Stomach (tissue), 8 donors: ENCODE measurements at regions not wholly inside any gene's neighbourhood (a gene's known extent, or its start where the extent isn't known, plus 50 kb on each side); places are given as distances from the start of the nearest gene placed in this dataset.

Experiments used
- DNase-seq, 2 donors: peaks; one replicate each; pipeline versions ENCODE4 v3.0.0 to v3.0.0-alpha.2; 2013 to 2019
- H3K27ac ChIP-seq, 5 donors: fragments of 200-600 bp in 4 of 5; sonication (generic) in 4 of 5; one replicate each; pipeline ENCODE4 v1.5.1; 2013 to 2019; ENCODE audit warnings: mild to moderate bottlenecking in 1 of 5, moderate library complexity in 1 of 5
- H3K27me3 ChIP-seq, 3 donors: fragments of 200-600 bp; sonication (generic); one replicate each; pipeline ENCODE4 v1.5.1; 2017 to 2019; ENCODE audit warnings: mixed run types in 1 of 3
- H3K36me3 ChIP-seq, 4 donors: fragments of 200-600 bp; sonication (generic); 1 replicate in 3 of 4; 2 replicates in 1 of 4; pipeline ENCODE4 v1.5.1; 2016 to 2019
- H3K4me1 ChIP-seq, 4 donors: fragments of 200-600 bp; sonication (generic); one replicate each; pipeline ENCODE4 v1.5.1; 2016 to 2019
- H3K4me3 ChIP-seq, 4 donors: fragments of 200-600 bp; sonication (generic) in 3 of 4; one replicate each; pipeline ENCODE4 v1.5.1; 2016 to 2019; ENCODE audit warnings: mild to moderate bottlenecking in 1 of 4
- H3K9me3 ChIP-seq, 4 donors: fragments of 200-600 bp; sonication (generic); one replicate each; pipeline ENCODE4 v1.5.1; 2016 to 2019
- EP300 ChIP-seq: sonication (generic); formaldehyde crosslinking; IDR thresholded peaks from one replicate; pipeline ENCODE4 v1.6.1; 2017; ENCODE audit warnings: antibody characterized with exemption
- POLR2A ChIP-seq, 4 donors: fragments of 450-650 bp; IDR thresholded peaks; one replicate each; pipeline ENCODE4 v1.6.1; 2016; ENCODE audit warnings: antibody characterized with exemption in 4 of 4, control low read depth in 2 of 4, mild to moderate bottlenecking in 1 of 4, moderate library complexity in 1 of 4
- POLR2AphosphoS5 ChIP-seq, 3 donors: sonication (generic); formaldehyde crosslinking; IDR thresholded peaks; one replicate each; pipeline ENCODE4 v1.6.1; 2016; ENCODE audit warnings: antibody characterized with exemption in 3 of 3
- WGBS, 5 donors: extraction: QIAGEN DNeasy Blood & Tissue Kit in 3 of 5; methylation state at CpG; one replicate each; pipeline versions ENCODE4 v1.1.5 to v1.1.7; 2013 to 2018; 5-methylcytosine and 5-hydroxymethylcytosine counted together
- intact Hi-C: fragments of 100-400 bp; cut with DNase I; formaldehyde crosslinking; loops from one replicate; pipeline ENCODE4 v1.15.1; 2023; ENCODE audit warnings: low total_unique reads
- TF ChIP-seq, protein P1 (sequence below), 7 experiments: fragments of 450-650 bp in 4 of 7; fragments of 200-600 bp in 3 of 7; sonication (generic) in 3 of 7; IDR thresholded peaks; one replicate each; pipeline ENCODE4 v1.5.1; 2016 to 2019; ENCODE audit warnings: antibody characterized with exemption in 7 of 7, control low read depth in 2 of 7, mild to moderate bottlenecking in 1 of 7
- donor health status: healthy with polysubstance abuse.
- donor health status: Bipolar disorder and iron deficiency.
- donor health status: healthy.

DNA sequence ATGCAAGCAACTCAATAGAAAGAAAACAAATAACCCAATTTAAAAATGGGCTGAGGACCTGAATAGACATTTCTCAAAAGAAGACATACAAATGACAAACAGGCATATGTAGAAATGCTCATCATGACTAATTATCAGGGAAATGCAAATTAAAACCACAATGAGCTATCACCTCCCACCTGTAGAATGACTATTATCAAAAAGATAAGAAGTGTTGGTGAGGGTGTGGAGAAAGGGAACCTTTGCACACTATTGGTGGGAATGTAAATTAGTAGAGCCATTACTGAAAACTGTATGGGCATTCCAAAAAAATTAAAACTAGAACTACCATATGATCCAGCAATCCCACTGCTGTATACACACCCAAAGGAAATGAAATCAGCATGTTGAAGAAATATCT lies 212.2 kb downstream of the SUCLA2 start:
- intact Hi-C loops = no loop called here
- TF ChIP-seq POLR2A (IDR thresholded peaks at IDR 0.05) = no peak
- DNase-seq = no peak
- Histone ChIP-seq H3K36me3 (no peaks in the 10 kb centered on the region), H3K27ac (no peak overlapping the region), H3K9me3 (peaks cover 0 to 23% (median 14%) of the 10 kb centered on the region in 4 donors), H3K4me1 (no peaks in the 10 kb centered on the region), H3K27me3 (no peaks in the 10 kb centered on the region), H3K4me3 (no peak overlapping the region)

DNA sequence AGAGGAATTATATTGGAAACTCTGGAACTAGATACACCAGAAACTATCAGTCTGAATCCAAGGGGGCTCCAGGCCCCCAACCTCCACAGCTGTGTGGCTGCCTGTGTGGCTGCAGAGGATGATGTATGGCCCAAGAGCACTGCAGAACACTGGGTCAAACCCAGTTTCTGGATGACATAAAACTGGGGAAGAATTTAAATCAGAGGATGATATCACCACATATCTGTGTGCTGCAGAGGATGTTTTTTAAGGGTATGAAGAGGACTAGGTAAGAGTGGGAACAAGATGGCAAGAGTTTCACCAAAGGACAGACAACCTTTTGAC lies 226.4 kb downstream of the SUCLA2 start:
- DNase-seq = no peak
- H3K4me3 ChIP-seq = no peak overlapping the region
- no peak for TF ChIP-seq POLR2A (IDR thresholded peaks at IDR 0.05)
- TF ChIP-seq, protein P1, sequence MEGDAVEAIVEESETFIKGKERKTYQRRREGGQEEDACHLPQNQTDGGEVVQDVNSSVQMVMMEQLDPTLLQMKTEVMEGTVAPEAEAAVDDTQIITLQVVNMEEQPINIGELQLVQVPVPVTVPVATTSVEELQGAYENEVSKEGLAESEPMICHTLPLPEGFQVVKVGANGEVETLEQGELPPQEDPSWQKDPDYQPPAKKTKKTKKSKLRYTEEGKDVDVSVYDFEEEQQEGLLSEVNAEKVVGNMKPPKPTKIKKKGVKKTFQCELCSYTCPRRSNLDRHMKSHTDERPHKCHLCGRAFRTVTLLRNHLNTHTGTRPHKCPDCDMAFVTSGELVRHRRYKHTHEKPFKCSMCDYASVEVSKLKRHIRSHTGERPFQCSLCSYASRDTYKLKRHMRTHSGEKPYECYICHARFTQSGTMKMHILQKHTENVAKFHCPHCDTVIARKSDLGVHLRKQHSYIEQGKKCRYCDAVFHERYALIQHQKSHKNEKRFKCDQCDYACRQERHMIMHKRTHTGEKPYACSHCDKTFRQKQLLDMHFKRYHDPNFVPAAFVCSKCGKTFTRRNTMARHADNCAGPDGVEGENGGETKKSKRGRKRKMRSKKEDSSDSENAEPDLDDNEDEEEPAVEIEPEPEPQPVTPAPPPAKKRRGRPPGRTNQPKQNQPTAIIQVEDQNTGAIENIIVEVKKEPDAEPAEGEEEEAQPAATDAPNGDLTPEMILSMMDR (IDR thresholded peaks at IDR 0.05) = no peak
- peaks cover 0 to 6% (median 2%) of the 10 kb centered on the region in 4 donors for H3K4me1 ChIP-seq
- no peaks in the 10 kb centered on the region for H3K27me3 ChIP-seq
- H3K9me3 ChIP-seq = peaks cover 0 to 7% (median 2%) of the 10 kb centered on the region in 4 donors
- no peaks in the 10 kb centered on the region for H3K36me3 ChIP-seq
- intact Hi-C loops = loop anchor here (10.0 kb wide), 2 partner anchors 800 to 940 kb away; no protein-coding TSS in a partner anchor
- no peak overlapping the region for H3K27ac ChIP-seq

- peaks cover 0 to 10% (median 8%) of the 10 kb centered on the region in 4 donors for H3K9me3 ChIP-seq
- intact Hi-C loops = no loop called here
- no peak overlapping the region for H3K27ac ChIP-seq
- H3K4me3 ChIP-seq = no peak overlapping the region
- no peaks in the 10 kb centered on the region for H3K36me3 ChIP-seq
- H3K27me3 ChIP-seq = no peaks in the 10 kb centered on the region
- WGBS, 5 donors = 68 to 81% (median 76%) methylated on average over 1 of the region's 1 CpG
- TF ChIP-seq, protein P1 (IDR thresholded peaks at IDR 0.05) = no peak
- TF ChIP-seq POLR2A (IDR thresholded peaks at IDR 0.05) (no peak), POLR2AphosphoS5 (IDR thresholded peaks at IDR 0.05) (no peak), EP300 (no peak)
- no peaks in the 10 kb centered on the region for H3K4me1 ChIP-seq
- no peak for DNase-seq
Observed at GRCh38 chr13:47764817-47765216, 236.3 kb downstream of the SUCLA2 start.

DNA sequence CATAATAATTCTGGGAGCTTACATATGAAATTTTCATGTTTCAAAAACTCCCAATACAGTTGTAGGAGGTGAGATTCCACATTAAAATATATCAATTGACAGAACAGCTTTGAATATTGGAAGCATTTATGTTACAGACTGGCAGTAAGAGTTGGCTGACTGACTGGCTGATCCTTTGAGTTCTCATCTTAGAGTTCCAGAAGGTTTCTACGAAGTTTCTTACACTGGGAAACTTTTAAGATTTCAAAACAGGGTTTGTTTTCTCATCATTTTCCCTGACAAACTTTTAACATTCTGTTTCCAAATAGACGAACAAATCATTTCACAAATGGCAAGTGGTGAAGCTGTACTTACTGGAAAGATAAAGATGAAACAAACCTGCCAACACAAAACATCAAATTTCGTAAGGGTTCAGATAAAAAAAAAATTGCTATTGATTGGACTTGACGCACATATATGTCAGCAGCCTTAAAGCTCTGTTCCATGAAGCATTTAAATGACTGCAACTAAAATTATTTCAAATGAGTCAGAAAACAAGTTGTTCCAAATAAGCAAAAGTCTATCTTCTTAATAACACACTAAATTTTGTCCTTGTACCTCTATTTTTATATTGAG lies 243.5 kb downstream of the SUCLA2 start:
- TF ChIP-seq EP300 (no peak), POLR2A (IDR thresholded peaks at IDR 0.05) (no peak), POLR2AphosphoS5 (IDR thresholded peaks at IDR 0.05) (no peak)
- TF ChIP-seq, protein P1 (IDR thresholded peaks at IDR 0.05) = no peak
- no peak for DNase-seq
- WGBS, 5 donors = 67 to 80% (median 73%) methylated on average over 4 of the region's 4 CpGs
- no peak overlapping the region for H3K27ac ChIP-seq
- no peaks in the 10 kb centered on the region for H3K9me3 ChIP-seq
- no peak overlapping the region for H3K4me3 ChIP-seq
- no peaks in the 10 kb centered on the region for H3K36me3 ChIP-seq
- H3K27me3 ChIP-seq = no peaks in the 10 kb centered on the region
- no peaks in the 10 kb centered on the region for H3K4me1 ChIP-seq
- intact Hi-C loops = no loop called here

DNA sequence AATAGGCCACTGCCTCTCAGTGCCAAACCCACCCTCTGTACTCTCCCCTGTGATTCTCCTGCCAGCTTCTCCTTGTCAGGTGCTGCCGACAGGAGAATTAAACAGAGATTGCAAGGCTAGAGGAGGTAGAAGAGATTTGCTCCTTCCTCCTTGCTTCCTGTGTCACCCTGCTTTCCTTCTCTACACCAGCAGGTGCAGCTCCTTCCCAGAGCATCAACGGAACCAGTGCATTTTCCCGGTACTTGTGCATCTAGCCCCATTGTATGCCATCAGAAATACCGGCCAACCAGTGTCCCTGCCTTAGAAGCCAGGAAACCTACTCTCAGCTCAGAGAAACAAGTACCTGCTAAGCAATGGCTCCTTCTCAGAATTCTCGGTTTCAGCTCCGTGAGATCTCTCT lies 253.2 kb downstream of the SUCLA2 start:
- H3K4me3 ChIP-seq = no peak overlapping the region
- H3K27ac ChIP-seq = no peak overlapping the region
- no peak for DNase-seq
- WGBS, 5 donors = 54 to 62% (median 58%) methylated on average over 6 of the region's 6 CpGs
- no peaks in the 10 kb centered on the region for H3K27me3 ChIP-seq
- no peaks in the 10 kb centered on the region for H3K4me1 ChIP-seq
- intact Hi-C loops = no loop called here
- H3K9me3 ChIP-seq = no peaks in the 10 kb centered on the region
- no peaks in the 10 kb centered on the region for H3K36me3 ChIP-seq
- TF ChIP-seq POLR2A (IDR thresholded peaks at IDR 0.05) = no peak
- TF ChIP-seq, protein P1 (IDR thresholded peaks at IDR 0.05) = no peak
- no peak for TF ChIP-seq EP300
- no peak for TF ChIP-seq POLR2AphosphoS5 (IDR thresholded peaks at IDR 0.05)
